LNCAP (cell line): ENCODE measurements at regions not wholly inside any gene's neighbourhood (a gene's known extent, or its start where the extent isn't known, plus 50 kb on each side); places are given as distances from the start of the nearest gene placed in this dataset.

Experiments
- TF ChIP-seq, protein P1 (sequence below): fragments of 450-650 bp; IDR thresholded peaks from 2 replicates; pipeline ENCODE4 v1.5.1; 2017; ENCODE audit warnings: mild to moderate bottlenecking

DNA sequence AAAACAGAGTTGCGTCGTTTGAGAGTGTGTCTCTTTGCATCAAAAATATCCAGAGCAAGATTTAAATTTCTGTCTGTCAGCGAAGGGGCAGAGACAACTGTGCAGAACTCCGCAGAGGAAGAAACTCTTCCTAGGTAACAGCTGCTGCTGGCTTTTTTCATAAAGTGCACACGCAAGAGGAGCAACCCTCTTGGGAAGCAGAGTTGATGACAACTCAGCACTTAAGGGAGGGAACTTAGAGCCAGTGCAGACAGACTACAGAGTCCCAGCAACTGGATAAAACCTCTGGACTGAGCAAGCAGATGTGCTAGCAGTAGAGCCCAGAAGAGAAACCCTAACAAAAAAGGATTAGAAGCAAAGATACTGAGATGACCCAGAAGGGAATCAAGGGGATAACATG is 337.1 kb downstream of the PCNX1 start:
- TF ChIP-seq, protein P1, sequence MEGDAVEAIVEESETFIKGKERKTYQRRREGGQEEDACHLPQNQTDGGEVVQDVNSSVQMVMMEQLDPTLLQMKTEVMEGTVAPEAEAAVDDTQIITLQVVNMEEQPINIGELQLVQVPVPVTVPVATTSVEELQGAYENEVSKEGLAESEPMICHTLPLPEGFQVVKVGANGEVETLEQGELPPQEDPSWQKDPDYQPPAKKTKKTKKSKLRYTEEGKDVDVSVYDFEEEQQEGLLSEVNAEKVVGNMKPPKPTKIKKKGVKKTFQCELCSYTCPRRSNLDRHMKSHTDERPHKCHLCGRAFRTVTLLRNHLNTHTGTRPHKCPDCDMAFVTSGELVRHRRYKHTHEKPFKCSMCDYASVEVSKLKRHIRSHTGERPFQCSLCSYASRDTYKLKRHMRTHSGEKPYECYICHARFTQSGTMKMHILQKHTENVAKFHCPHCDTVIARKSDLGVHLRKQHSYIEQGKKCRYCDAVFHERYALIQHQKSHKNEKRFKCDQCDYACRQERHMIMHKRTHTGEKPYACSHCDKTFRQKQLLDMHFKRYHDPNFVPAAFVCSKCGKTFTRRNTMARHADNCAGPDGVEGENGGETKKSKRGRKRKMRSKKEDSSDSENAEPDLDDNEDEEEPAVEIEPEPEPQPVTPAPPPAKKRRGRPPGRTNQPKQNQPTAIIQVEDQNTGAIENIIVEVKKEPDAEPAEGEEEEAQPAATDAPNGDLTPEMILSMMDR, result no peak

DNA sequence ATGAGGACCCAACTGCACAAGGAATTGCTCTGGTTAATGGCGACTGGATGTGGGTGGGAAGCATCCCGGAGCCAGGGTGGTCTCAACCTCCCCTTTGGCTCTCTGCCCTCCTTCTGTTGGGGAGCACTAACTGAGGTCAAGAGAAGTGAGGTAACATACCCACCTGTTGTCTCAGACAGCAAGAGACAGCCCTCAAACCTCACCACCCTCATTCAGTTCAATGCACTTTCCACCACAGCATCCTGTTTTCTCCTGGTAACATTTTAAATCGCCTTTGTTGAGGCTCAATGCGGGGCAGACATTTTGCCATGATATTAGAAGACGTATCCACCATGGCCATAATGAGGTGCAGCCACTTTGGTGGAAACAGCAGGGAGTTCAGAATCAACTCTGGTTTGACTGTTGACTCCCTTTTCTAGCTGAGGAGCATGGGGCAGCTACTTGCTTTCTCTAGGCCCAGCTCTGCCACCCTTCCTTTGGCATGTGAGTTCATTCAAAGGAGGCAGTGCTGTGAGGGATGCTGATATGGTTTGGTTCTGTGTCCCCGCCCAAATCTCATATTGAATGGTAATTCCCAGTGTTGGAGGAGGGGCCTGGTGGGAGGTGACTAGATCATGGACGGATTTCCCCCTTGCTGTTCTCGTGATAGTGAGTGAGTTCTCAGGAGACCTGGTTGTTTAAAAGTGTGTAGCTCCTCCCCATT is 338.6 kb downstream of the PCNX1 start:
- TF ChIP-seq, protein P1, result no peak

DNA sequence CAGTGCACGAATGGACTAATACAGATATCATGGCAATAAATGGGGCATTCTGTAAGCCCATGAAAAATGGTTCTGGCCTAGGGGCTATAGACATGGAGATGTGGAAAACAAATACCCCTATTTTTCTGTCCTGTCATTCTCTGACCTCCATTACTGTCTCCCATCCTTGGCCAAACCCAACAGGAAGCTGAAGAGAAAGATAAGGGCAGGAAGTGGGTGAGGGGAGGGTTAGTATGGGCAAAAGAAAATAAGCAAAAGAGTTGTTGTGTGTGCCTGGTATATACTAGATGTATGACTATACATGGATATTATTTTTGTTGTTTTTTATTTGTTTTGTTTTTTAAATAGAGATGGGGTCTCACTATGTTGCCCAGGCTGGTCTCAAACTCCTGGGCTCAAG is 339.3 kb downstream of the PCNX1 start:
- TF ChIP-seq, protein P1, result no peak

DNA sequence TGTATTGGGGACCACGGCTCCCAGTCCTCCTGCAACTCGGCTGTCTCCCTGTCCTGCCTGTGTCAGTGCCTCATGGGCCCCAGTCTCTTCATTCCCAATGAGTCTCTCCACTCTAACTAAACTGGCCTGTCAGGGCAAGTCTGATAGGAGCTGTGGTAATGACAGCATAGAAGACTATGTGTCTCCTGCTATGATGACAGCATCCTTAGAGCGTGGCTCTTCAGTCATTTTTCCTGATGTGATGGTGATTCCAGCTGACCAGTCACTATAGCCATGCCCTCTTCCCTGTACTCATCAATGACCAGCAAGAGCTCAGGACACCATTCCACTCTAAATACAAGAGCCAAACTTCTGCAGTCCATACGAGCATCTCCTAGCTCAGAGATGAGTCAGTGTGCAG is 339.8 kb downstream of the PCNX1 start:
- TF ChIP-seq, protein P1, result no peak

DNA sequence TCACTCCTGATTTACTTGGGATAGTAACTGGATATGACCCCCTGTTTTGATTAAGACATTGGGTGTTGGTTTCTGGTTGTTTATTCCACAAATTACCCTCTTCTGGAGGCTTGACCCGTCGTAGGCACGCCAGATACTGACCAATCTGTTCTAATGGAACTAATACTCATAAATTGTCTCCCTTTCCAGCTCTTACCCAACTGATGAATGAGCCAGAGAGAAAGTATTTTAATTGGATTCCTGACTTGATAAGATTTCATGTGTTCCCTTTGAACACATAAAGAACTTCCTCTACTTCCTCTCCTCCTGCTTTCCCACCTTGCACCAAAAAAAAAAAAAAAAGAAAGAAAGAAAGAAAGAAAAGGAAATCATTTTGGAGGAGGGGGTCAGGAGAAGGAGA is 340.9 kb downstream of the PCNX1 start:
- TF ChIP-seq, protein P1, result no peak

DNA sequence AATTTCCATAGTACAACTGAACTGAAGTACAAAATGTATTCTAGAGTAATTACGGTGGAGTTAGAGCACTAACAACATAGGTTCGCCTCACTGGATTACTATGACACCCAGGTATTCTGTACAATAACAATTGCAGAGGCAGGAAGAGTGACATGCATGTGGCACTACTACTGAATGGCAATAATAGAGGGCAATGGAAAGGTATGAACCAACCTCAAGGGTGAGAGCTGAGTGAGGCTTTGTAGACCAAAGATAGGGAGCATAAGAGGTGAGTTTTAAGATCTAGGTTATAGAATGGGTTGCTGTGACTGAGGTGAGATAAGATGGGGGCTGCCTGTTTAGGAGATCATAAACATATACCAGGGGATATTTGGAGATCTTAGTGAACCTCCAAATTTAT is 343.1 kb downstream of the PCNX1 start:
- TF ChIP-seq, protein P1, result no peak

DNA sequence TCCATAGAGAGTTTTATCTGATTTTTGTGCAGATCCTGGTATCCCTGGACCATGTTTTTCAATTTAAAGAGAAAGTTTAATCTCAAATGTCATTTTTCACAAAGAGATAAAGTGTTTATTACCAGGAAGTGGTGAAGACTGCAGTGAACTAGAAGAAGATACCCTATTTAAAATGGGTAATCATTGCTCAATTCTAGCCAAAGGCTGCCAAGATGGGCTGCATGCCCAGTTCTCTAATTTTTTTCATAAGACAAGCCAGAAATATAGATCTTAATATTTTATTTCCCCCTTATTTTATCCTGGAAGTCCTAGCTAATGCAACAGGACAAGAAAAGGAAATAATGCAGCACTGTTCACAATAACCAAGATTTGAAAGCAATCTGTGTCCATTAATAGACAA is 343.5 kb downstream of the PCNX1 start:
- TF ChIP-seq, protein P1, result no peak

DNA sequence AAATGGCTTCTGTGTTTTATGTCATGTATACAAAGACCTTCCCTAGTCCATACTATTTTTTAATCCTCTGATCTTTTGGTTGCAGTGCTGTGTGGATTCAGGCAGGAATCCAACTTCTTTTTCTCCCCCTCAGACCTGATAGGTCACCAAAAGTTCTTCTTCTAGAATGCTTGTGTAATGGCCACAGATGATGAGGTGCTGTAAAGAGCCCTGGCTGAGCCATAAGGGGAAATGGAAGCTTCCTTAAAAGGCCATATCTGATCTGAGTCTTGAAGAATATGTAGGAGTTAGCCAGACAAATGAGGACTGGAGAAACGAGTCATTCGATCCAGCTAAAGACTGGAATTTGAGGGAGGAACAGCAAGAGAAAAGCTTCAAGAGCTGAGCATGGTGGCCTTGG is 353.9 kb downstream of the PCNX1 start:
- TF ChIP-seq, protein P1, result no peak
